ENCODE measurements at regions not wholly inside any gene's neighbourhood (a gene's known extent, or its start where the extent isn't known, plus 50 kb on each side); places are given as distances from the start of the nearest gene placed in this dataset.

DNA sequence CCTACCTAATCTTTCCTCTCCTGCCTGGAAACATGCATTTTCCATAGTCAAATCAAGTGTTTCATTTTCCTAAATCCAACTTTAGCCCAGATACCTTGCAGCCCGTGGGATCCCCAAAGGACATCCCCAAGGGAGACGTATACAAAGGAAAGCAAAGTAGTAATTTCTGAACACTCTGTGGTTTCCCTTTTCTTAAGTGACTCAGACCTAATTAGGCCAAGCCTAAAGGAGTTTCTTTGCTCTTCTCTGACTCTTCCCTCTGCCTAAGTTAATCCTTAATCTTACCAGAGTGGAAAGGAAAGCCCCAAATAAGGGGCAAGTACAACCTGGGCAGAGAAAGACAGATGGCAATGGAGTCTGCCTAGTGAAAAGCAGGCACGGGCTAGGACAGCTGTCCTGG is 250.3 kb downstream of the SPTSSA start:
- Histone ChIP-seq H3K27me3 (peaks cover 19% of the 10 kb centered on the region), H3K36me3 (no peaks in the 10 kb centered on the region), H3K9me3 (no peaks in the 10 kb centered on the region), H3K4me1 (ENCODE audit: control insufficient read depth in 1 of 2, insufficient read depth in 1 of 2, low read depth in 1 of 2, low read length in 1 of 2) (no peaks in the 10 kb centered on the region), H3K4me3 (ENCODE audit: low read depth in 1 of 2, low read length in 1 of 2) (no peak overlapping the region), H3K27ac (no peak overlapping the region)
- TF ChIP-seq, protein P1, sequence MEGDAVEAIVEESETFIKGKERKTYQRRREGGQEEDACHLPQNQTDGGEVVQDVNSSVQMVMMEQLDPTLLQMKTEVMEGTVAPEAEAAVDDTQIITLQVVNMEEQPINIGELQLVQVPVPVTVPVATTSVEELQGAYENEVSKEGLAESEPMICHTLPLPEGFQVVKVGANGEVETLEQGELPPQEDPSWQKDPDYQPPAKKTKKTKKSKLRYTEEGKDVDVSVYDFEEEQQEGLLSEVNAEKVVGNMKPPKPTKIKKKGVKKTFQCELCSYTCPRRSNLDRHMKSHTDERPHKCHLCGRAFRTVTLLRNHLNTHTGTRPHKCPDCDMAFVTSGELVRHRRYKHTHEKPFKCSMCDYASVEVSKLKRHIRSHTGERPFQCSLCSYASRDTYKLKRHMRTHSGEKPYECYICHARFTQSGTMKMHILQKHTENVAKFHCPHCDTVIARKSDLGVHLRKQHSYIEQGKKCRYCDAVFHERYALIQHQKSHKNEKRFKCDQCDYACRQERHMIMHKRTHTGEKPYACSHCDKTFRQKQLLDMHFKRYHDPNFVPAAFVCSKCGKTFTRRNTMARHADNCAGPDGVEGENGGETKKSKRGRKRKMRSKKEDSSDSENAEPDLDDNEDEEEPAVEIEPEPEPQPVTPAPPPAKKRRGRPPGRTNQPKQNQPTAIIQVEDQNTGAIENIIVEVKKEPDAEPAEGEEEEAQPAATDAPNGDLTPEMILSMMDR (IDR thresholded peaks at IDR 0.05), result no peak

DNA sequence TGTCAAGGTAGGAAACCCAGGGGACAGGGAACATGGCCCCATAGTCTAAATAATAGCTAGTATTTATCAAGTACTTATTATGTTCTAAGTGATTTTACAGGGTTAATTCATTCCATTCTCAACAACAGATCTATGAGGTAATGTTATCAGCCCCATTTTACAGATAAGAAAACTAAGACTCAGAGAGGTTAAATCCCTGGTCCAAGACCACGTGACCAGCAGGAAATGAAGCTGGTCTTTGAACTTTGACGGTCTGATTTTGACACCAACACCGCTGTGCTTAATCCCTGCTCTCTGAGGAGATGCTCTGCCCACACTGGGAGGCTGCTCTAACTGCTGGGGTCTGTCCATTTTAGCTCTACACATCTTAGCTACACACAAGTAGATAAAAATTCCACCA is 253.5 kb downstream of the SPTSSA start:
- Histone ChIP-seq H3K4me3 (ENCODE audit: low read depth in 1 of 2, low read length in 1 of 2) (no peak overlapping the region), H3K9me3 (no peaks in the 10 kb centered on the region), H3K36me3 (no peaks in the 10 kb centered on the region), H3K4me1 (ENCODE audit: control insufficient read depth in 1 of 2, insufficient read depth in 1 of 2, low read depth in 1 of 2, low read length in 1 of 2) (no peaks in the 10 kb centered on the region), H3K27me3 (peaks cover 27% of the 10 kb centered on the region), H3K27ac (no peak overlapping the region)
- TF ChIP-seq, protein P1 (IDR thresholded peaks at IDR 0.05), result no peak

DNA sequence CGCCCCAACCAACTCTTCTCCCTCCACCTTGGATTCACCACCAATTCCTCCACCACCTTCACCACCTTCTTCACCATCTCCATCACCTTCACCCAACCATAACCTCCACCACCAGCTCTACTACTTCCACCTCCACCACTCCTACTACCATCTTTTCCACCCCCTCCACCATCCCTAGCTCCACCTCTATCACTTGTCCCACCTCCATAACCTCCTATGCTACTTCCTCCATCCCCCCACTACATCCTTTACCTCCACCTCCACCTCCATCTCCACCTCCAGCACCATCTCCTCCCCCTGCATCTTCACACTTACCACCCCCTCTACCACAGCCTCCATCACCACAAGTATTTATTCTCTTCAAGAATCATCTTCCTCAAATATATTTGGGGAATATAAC is 254.9 kb upstream of the EGLN3 start:
- Histone ChIP-seq H3K27ac (no peak overlapping the region), H3K9me3 (no peaks in the 10 kb centered on the region), H3K4me1 (ENCODE audit: control insufficient read depth in 1 of 2, insufficient read depth in 1 of 2, low read depth in 1 of 2, low read length in 1 of 2) (no peaks in the 10 kb centered on the region), H3K27me3 (peaks cover 39% of the 10 kb centered on the region), H3K4me3 (ENCODE audit: low read depth in 1 of 2, low read length in 1 of 2) (no peak overlapping the region), H3K36me3 (no peaks in the 10 kb centered on the region)
- TF ChIP-seq, protein P1 (IDR thresholded peaks at IDR 0.05), result no peak

DNA sequence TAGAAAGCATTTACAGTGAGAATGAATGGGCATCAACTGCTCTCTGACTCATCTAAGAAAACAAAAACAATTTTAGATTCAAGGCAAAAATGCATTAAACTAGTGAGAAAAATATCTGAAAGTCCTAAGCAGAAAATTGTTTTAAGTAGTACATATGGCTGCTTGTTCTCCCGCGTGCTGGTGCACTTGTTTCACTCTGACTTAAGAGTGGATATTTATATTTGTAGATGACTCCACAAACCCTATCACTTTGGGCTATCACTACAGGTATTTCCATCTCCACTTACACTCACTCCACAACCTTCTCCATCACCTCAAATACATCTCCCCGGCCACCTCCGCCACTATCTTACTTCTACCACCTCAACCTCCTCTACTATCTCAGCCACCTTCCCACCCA is 253.9 kb upstream of the EGLN3 start:
- Histone ChIP-seq H3K4me3 (ENCODE audit: low read depth in 1 of 2, low read length in 1 of 2) (no peak overlapping the region), H3K9me3 (no peaks in the 10 kb centered on the region), H3K27ac (no peak overlapping the region), H3K36me3 (no peaks in the 10 kb centered on the region), H3K27me3 (peaks cover 36% of the 10 kb centered on the region), H3K4me1 (ENCODE audit: control insufficient read depth in 1 of 2, insufficient read depth in 1 of 2, low read depth in 1 of 2, low read length in 1 of 2) (no peaks in the 10 kb centered on the region)
- TF ChIP-seq, protein P1 (IDR thresholded peaks at IDR 0.05), result no peak

GRCh38 chr14:34203251-34203722 is 252.4 kb upstream of the EGLN3 start:
- Histone ChIP-seq H3K4me3 (ENCODE audit: low read depth in 1 of 2, low read length in 1 of 2) (no peak overlapping the region), H3K9me3 (no peaks in the 10 kb centered on the region), H3K4me1 (ENCODE audit: control insufficient read depth in 1 of 2, insufficient read depth in 1 of 2, low read depth in 1 of 2, low read length in 1 of 2) (no peaks in the 10 kb centered on the region), H3K27me3 (peaks cover 22% of the 10 kb centered on the region), H3K36me3 (no peaks in the 10 kb centered on the region), H3K27ac (no peak overlapping the region)
- TF ChIP-seq, protein P1 (IDR thresholded peaks at IDR 0.05), result no peak
